NCI-H2029 (cell line): ENCODE measurements at regions not wholly inside any gene's neighbourhood (a gene's known extent, or its start where the extent isn't known, plus 50 kb on each side); places are given as distances from the start of the nearest gene placed in this dataset.

Source experiments
- DNase-seq: peaks from one replicate; lab custom pipeline; 2025; lab: John Stamatoyannopoulos, UW

DNA sequence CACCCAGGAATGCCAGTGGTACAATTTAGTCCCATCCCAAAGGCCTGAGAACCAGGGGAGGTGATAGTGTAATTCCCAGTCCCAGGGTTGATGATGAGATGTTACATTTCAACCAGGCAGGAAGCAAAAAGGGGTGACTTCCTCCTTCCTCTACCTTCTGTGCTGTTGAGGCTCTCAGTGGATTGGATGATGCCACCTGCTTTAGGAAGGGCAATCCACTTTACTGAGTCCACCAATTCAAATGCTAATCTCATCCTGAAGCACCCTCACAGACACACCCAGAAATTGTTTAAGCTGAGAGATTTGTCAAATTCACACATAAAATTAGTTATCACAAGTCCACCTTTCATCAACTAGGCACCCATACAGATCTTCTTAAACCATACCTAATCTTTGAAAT, 418.5 kb upstream of the GOLIM4 start:
- no peak for DNase-seq

DNA sequence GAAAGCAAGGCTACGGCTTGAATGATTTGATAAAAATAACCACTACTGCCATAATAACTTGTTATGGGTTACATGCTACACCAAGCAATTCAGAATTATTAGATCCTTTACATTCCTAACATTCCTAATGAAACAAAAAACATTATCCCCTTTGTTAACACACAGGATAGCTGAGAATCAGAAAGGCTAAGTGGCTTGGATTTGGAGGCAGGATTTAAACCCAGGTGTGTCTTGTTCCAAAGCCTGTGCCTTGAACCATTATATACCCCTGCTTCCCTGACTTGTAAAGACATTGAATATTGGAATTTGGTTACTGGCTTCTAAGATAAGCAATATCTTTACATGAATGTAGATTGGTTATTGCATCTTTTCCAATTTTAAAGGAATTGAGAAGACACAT, 417.1 kb upstream of the GOLIM4 start:
- DNase-seq, result no peak

DNA sequence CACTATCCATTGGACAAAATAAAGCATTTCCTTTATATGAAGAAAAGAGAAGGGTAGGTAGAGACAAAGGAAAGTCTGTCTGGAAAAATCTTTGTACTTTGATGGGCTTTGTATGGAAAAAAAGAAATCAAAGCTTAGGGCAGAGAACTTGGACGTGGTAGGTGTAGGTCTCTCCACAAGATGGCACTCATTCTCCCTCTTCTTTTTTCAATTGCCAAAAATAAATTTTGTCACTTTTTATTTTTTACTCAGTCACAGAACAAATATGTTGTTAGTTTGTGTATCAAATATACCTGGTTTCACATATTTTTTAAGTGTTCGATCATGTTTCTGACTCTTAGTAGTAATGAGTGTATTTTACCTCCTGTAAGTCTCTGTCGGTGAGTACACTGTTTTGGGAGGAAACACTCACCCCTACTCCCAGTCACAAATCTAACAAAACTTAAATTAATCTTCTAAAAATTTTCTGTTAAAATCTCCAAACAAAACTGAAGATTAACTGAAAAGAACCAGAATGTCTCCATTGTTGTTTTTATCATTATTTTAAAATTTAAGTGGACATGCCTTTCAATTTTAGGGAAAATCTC, 415.8 kb upstream of the GOLIM4 start:
- no peak for DNase-seq

DNA sequence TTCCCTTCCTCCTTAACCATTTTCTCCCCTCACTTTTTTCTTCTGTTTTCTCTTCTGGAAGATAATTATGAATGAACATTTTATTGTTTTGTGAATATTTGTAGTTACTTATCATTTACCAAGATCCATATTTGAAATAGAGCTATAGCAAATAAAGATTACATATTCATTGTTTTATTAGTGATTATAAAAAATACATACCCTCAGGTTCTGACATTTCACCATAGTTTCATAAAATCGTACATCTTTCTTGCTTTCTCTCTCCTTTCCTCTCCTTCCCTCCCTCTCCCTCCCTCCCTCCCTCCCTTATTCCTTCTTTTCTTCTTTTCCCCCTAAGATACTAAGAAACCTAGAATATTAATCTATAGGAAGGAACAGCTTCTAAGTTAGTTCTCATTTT, 410.9 kb upstream of the GOLIM4 start:
- no peak for DNase-seq

DNA sequence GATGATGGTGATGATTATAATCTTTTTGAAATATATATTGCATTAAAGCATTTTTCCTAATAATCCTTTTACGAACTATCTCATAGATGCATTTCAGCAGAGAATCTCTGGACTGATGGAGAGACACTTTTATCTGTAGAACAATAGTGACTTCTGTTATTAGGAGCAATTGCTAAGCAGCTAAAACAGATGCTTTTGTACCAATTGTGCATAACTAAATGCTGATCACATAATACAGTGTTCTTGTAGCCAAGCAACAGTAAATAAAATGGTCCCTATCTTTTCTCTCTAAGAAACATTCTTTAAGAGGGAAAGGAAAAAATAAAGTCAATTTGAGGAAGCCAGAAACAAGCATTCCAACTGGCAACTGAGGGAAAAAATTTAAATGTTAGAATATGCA, 405.8 kb upstream of the GOLIM4 start:
- no peak for DNase-seq

DNA sequence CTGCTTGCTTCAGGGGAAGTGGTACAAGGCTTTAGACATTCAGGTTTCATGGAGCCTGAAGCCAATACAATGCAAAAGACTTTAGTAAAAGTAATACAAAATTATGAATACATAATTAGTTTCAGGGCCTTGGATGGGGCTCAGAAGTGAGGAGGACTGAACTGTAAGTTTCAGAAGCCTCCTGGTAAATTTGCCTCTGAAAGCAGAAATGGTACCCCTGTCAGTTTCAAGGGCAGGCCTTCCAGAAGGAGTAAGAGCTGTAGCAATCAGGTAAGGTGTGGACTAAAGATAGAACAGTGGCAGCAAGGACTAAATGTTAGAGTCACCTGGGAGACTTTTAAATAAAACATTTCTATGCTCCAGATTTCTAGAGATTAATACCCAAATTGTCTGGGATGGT, 402.5 kb upstream of the GOLIM4 start:
- DNase-seq, result no peak

DNA sequence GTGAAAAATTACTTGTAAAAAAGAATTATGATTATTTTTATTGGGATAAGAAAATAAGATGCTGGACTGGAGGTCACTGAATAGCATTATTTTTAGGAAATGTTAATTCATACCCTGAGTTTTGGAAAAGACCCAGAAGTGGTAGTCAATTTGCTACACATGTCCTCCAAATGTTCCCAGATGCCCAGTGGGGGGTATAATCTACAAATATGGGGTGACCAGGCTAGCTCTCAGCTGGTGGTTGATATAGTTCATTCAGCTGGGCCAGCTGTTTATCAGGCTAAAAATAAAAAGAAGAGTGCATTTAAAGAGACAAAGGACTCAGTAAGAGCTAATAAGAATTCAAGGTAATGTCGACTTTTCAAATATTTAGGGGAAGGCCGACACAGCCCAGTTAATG, 402.0 kb upstream of the GOLIM4 start:
- no peak for DNase-seq

DNA sequence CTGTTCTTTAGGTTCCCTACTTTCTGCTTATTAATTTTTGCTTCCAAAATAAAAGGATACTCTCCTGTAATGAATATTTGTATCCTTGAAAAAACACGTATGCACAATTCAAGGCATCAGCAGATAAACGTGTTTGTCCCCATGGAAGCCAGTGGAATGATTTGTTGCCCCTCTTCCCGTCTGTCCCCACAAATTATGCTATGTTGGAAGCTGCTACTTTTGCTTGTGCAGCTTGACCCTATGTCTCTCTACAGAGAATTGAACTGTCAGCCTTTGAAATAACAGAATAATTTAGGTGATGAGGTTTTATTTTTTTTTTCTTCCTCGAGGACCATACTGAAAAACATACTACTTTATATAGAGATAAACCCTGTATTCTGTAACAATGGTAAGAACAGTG, 401.5 kb upstream of the GOLIM4 start:
- no peak for DNase-seq

DNA sequence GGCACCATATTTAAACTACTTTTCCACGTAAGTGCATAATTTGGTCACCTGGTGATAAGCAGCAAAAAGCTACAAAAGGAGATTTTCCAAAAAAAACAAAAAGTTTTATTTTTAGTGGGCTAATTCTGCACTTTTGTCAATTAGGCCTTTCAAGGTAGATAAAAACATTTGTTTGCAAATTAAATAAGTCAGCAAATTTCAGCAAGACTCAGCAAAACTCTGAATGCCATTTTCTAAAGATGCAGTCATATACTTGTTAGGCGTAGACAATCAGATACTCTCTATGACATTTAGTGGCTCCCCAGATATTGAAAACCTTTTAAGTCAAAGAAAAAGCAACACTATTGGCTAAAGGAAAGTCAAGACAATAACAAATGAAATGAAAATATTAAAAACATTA, 400.2 kb upstream of the GOLIM4 start:
- no peak for DNase-seq

DNA sequence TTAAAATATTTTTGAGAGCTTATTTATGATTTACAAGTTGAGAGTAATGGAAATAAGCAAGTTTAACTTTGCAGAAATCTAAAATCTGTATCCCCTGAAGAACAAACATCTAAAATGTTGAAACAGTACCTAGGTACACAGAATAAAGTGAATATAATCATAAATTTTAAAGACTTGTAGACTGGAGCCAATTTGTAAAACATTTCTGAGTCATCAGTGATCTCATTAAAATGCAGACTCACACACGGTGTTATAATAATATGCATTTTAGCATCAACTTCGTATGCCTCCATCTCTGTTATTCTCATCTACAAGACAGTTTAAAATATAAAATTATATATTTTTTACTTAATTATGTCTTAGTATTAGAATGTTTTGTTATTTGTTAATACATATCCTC, 399.5 kb upstream of the GOLIM4 start:
- DNase-seq, result no peak

DNA sequence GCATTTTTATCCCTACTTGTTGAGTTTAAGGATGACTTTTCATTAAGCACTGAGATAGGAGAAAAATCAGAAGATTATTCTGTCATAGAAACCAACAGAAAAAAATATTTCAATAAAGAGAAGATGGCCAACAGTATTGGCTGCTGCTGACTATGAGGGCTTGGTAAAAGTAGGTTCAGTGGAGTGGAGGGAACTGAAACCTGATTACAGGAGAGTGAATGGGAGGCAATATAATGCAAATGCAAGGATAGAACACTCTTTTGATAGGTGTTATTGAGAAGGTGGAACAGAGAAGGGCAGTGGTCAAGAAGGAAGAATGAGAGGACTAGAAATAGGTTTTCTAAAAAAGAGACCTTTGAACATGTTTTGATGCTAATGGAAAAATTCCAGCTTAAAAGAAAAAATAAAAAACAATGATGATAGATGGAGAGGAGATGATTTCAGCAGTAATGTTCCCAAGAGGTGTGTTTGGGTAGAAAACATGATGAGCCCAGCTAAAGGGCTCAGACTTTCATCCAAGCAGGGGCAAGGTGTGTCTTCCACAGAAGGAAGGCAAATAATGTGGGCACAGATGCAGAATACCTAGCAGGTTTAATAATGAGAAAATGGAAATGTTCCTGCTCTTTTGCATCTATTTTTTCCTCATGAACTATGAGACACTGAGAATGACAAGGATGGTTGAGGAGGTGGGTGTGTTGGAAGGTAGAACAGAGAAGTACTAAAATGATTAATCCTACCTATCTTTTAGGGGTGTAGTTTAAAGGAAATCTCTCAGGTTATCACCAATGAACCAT, 397.9 kb upstream of the GOLIM4 start:
- DNase-seq, result no peak

DNA sequence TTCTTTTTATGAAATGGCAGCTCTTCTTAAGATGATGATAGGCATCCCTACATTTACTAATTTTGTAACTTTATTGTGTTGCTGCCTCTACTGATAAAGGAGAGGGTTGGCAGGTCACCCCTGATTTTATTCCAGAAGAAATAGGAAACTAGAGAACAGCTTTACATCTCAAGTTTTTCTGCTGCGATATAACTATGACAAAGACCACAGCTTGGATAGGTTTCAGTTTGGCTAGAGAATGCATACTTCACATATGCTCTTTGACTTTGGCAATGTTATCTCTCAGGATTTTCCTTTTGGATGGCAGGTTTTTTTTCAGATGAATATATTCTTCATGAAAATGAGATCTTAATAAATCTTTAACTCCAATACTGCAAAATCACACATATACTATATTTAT, 395.3 kb upstream of the GOLIM4 start:
- no peak for DNase-seq

DNA sequence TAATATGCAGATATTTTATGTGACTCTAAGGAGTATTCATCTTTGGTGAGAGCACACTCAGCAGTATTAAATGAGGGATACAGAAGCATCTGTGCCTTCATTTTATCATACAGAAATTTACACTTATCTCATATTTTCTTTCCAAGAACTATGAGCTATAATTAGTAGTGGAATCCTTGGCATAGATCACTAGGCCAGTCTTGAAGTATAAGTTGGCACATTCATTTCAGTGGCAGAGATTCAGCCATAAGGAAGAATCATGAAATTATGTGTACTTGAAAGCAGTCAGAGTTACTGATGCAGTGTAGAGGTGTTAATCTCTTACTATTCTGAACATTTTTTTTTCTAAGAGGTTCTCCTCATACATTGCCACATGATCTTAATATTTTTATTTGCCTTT, 393.6 kb upstream of the GOLIM4 start:
- DNase-seq, result no peak

DNA sequence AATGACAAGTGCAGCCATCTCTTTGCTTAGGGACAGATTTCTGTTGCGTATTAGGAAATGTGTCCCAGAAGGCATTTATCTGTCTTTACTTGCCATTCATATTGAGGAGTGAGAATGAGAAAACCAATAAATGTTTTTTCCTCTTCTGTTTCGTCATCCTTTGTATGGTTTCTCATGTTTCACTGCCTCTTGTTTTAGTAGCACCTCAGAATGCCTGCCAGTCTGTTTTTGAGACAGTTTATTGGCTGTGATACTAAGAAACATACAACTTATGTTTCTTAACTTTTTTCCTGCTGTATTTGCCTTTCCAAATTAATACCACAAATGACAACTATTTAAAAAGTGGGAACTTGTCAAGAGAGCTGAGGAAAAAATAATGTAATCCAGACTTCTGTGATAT, 390.2 kb upstream of the GOLIM4 start:
- no peak for DNase-seq

DNA sequence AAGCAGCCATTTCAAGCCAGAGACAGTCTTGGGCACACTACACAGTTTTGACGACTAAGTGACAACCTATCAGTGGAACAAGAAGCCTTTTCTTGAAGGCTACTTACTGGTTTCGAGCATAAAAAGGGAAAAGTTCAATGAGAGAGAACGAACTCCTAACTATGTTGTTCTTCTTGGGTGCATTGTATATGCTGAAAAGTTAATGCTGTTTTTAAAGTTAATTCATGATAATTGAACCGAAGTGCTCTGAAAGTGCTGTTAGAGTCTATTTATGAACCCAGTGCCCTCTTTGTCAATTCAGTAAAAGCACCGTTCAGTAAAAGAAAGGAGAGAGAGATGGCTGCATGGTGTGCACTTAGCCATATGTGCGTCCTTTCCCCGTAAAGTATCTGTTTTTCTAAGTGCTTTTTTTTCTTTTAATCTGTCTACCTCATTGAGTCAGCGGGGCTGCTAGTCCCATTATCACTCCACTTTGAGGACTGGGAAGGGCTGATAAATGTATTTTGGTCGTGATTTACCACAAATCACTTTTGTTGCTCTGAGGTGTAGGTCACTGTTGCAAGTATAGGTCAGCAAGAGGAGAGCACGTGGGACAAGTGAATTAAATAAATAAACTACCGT, 380.7 kb upstream of the GOLIM4 start:
- DNase-seq, result no peak

DNA sequence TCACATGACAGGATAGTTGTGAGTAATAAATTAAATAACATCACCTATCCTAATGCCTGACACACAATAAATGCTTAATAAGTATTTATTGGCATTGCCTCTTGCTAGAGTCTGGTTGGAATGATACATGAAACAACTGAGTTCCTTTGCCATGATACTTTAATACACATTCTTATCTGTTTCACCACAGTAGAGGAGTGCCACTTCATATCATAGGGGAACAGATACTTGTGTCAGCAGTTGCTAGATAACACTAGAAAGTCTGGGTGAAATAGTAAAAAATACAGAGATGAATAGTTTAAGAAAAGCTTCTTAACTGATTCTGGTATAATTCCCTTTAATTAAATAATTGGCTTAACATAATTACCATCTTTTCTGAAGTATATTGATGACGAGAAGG, 380.0 kb upstream of the GOLIM4 start:
- no peak for DNase-seq

DNA sequence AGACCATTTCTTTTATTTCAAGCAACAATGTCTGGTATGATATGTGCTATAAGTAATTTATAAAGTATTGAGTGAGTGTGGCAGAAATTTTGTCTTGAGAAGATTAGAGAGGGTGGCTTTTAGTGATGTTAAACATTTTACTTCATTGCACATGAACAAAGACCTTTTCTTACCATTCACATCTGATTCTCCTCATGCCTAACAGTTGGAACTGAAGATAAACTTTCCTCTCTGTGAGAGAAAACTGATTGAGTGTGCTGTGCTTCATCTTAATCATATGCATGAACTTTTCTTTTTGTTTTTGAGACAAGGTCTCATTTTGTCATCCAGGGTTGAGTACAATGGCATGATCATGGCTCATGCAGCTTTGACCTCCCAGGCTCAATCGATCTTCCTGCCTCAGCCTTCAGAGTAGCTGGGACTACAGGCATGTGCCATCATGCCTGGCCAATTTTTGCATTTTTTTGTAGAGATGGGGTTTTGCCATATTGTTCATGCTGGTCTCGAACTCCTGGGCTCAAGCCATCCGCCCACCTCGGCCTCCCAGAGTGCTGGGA, 377.7 kb upstream of the GOLIM4 start:
- DNase-seq, result no peak

DNA sequence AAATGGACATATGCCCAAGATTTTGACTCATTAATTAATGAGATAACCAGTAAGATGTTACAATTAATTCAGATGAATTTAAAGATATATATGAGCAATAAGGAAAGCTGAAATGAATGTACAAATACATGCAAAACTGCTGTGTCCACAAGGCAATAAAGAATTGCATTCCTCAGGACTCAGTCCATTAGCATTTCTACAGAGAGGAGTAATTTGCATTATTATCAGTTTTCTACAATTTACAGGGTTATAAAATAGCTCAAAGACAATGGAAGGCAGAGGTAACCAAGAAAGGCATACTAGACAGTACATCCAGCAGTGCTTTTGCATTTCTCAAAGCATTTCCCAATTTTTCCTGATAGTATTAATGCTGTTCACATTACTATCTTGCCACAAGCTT, 377.1 kb upstream of the GOLIM4 start:
- DNase-seq, result no peak

DNA sequence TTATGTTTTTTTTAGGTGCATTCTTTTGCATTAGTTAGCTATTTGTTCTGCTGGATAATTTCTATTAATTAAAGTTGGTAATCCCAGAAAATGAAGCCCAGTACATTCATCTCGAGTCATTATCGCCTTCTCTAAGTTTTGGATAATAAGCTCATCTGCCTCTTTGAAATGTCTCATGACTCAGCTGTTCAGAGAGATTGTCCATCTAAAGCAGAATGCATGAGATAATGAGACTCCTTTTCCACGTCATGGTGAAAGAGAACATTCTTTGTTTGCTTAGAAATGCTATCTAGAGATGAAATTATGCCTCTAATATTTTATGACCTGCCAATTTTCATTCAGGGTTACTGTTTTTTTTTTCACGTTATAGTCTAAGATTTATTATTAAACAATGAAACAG, 374.7 kb upstream of the GOLIM4 start:
- no peak for DNase-seq

DNA sequence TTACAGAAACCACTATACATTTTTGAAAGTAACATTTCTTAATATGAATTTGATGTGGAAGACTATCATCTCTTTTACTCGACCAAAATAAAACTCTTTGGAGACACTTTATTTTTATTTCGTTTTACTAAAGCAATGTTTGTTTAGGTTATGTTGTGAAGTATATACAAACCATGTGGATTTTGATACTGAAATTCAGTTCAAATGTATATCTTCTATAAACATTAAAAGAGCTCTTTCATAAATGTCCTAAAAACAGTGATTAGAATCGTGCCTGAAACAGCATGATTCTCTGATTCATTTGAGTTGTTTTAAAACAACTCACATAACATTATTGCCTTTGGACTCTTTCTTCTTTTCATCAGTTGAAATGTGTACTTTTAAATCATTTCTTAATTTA, 373.7 kb upstream of the GOLIM4 start:
- no peak for DNase-seq

DNA sequence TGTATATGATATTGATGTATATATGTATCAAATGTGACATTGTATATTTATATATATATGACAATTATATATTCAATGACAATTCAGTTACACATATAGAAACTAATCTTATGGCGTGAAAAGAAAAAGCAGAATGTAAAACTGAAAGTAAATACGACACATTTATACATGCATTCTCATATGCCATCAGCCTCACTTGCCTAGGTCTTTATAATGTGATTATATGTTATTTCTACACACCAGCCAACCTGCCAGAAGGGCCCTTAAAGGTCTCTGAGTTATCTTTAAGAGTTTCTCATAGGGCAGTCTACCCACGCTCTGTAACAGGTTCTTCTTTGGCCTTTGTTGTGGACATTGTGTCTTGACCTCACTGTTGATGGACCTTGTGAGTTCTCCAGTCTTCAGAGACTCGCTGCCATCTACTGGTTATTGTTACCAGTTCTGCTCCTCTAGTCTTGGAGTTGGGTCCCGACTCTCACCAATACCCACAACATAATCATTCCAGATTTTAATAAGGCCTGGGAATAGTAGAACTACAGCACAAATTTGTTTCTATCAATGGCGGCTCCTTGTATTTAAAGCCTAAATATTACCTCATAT, 371.5 kb upstream of the GOLIM4 start:
- DNase-seq, result no peak

DNA sequence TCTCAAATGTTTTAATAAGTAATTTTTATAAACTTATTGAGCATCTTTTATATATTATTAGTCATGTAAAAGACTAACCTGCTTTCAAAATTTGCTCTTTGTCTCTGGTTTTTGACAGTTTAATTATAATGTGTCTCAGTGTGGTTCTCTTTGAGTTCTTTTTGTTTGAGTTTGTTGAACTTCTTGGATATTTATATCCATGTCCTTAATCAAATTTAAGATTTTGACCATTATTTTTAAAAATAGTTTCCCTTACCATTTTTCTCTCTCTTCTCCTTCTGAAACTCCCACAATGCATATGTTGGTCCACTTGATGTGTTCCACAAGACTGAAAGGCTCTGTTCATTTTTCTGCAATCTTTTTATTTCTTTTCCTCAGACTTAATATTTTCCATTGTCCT, 366.1 kb upstream of the GOLIM4 start:
- DNase-seq, result no peak

DNA sequence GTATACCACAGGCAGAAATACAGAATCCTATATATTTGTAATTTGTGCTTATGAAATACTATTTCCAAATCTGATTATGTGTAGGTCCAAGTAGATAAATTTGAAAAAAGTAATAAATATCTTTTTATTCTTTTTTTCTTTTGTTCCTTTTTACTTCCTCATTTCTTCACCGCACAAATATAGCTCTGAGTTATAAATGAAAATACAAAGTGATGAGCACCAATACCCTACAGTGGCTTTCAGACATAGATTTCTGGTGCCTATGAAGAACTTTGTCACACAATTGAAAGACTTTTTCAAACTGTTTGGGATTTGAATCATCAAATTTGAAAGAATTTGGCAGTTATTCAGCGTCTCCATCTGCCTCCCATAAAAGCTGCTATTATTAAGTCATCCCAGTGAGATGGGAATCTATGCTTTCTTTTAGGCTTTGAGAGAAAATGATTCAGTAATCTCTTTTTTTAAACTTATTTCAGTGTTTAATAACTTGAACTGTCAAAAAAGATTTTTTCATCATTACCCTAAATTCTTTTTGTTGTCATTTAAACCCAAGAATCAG, 363.6 kb upstream of the GOLIM4 start:
- no peak for DNase-seq
